ENCODE measurements at regions not wholly inside any gene's neighbourhood (a gene's known extent, or its start where the extent isn't known, plus 50 kb on each side); places are given as distances from the start of the nearest gene placed in this dataset.
A peak's percentile ranks its signal among the peaks of the same experiment; 100 is the strongest.
"Not testable (repeated sequence)": the region's sequence is repeated elsewhere in the genome, so short reads cannot be mapped to it uniquely, and the experiment has no call there.

- no peak for DNase-seq
- H3K4me1 ChIP-seq = peaks cover 3% of the 10 kb centered on the region
- no peak overlapping the region for H3K27ac ChIP-seq
- H3K4me3 ChIP-seq = no peak overlapping the region
- H3K9me3 ChIP-seq (replicated peaks) = no peaks in the 10 kb centered on the region
- H3K36me3 ChIP-seq = no peaks in the 10 kb centered on the region
- no peaks in the 10 kb centered on the region for H3K27me3 ChIP-seq
Measured at GRCh38 chrX:150257353-150258175, 105.6 kb upstream of the MAMLD1 start.

GRCh38 chrX:150258176-150258425 lies 105.0 kb upstream of the MAMLD1 start:
- Histone ChIP-seq H3K36me3 (no peaks in the 10 kb centered on the region), H3K9me3 (replicated peaks) (no peaks in the 10 kb centered on the region), H3K27me3 (no peaks in the 10 kb centered on the region), H3K4me1 (peaks cover 3% of the 10 kb centered on the region), H3K27ac (no peak overlapping the region), H3K4me3 (no peak overlapping the region)
- no peak for DNase-seq

DNA sequence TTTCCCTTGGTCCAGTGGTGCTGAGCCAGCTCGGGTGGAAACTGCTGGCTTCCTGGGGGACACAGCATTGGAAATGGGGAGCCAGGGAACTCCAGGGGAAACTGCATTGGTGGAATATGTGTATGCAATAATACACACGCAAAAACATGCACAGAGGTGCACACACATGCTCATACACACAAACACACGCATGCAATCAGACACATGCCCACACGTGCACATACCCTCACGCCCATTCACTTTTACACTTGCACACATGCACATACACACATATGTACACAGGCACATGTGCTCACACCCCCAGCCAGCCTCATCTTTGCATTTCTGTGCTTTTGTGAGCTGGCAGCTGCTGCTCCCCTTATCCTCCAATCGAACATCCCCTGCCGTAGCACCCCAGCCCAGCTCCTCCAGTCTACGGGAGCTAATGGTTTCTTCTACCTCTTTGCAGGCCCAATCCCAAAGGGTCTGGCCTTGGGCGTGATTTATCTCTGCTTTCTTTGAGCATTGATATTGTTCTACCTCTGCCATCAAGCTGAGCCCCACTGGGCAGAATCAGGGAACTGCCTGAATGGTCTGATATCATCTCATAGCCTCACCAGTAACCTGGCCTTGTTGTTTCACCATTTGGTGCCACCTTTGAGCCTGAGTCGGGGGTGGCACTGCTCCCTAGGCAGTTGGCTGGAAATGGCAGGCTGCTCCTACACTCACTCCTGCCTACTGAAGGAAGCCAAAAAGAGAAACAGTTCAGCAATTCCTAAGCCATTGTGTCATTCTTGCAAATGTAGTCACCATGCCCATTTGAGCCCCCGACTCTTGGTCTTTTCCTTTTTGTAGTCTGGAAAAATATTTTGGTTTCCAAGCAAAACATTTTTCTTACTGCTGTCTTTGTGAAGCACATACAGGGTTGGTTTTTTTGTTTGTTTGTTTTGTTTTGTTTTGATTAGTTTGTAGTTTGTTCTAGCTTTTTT lies 104.4 kb upstream of the MAMLD1 start:
- Histone ChIP-seq H3K27me3 (no peaks in the 10 kb centered on the region), H3K4me3 (no peak overlapping the region), H3K4me1 (peaks cover 3% of the 10 kb centered on the region), H3K27ac (no peak overlapping the region), H3K36me3 (no peaks in the 10 kb centered on the region), H3K9me3 (replicated peaks) (no peaks in the 10 kb centered on the region)
- no peak for DNase-seq

DNA sequence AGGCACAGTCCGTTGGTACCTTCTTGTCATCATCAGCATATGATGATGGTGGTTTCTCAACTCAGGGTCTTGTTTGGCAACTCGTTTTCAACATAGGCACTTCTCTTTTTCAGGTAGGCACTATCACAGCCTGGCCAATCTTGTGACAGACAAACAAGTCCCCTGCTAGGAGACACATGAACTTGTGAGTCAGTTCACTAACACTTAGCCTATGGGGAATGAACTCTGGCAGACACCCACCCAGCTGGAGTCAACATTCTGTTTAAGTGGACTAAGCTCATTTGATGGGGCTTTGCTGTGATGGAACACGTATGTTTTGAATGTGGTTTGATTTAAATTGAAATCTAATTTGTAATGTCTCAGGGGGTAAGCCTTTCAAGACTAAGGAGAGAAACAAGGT lies 100.7 kb upstream of the MAMLD1 start:
- H3K4me3 ChIP-seq = no peak overlapping the region

GRCh38 chrX:150268839-150269355 lies 94.2 kb upstream of the MAMLD1 start:
- Histone ChIP-seq H3K4me3 (no peak overlapping the region), H3K9me3 (replicated peaks) (no peaks in the 10 kb centered on the region), H3K4me1 (no peaks in the 10 kb centered on the region), H3K27me3 (no peaks in the 10 kb centered on the region), H3K36me3 (no peaks in the 10 kb centered on the region), H3K27ac (no peak overlapping the region)
- no peak for DNase-seq

More for the DNA sequence above, 100.7 kb upstream of the MAMLD1 start:
- no peaks in the 10 kb centered on the region for H3K27me3 ChIP-seq
- no peaks in the 10 kb centered on the region for H3K9me3 ChIP-seq (replicated peaks)
- no peak overlapping the region for H3K27ac ChIP-seq
- no peaks in the 10 kb centered on the region for H3K36me3 ChIP-seq
- DNase-seq = no peak
- no peaks in the 10 kb centered on the region; the same call in 1 of the 2 replicates for H3K4me1 ChIP-seq

DNA sequence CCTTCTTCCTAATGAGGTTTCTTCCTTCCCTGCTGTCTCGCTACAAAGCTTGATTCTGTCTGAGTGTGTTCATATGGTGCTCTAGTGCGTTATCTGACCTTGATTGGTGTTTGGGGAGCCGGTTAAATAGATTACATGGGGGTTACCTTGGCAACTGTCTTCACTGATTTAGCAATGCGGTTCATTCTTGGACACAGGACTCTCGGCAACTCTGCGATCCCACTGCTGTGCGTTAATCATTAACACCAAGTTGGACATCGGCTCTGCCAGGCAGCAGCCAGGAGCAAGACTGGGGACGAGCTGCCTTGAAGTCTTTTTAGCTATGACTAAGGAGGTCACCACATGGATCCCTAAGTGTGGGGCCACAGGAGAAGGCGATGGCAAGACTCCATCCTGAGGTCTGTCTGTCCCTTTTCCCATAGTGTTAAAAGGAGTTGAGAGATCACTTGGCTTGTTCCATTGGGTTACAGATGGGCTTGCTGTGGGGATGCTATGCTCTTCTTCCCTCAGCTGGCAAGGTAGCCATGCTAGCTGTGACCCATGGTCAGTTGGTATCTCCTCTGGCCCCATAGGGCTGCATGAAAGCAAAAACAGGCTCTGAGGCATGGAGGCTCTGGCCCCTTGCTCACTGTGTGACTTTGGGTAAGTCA lies 93.4 kb upstream of the MAMLD1 start:
- Histone ChIP-seq H3K4me1 (no peaks in the 10 kb centered on the region), H3K36me3 (no peaks in the 10 kb centered on the region), H3K27ac (no peak overlapping the region), H3K9me3 (replicated peaks) (no peaks in the 10 kb centered on the region), H3K4me3 (no peak overlapping the region), H3K27me3 (no peaks in the 10 kb centered on the region)
- no peak for DNase-seq

DNA sequence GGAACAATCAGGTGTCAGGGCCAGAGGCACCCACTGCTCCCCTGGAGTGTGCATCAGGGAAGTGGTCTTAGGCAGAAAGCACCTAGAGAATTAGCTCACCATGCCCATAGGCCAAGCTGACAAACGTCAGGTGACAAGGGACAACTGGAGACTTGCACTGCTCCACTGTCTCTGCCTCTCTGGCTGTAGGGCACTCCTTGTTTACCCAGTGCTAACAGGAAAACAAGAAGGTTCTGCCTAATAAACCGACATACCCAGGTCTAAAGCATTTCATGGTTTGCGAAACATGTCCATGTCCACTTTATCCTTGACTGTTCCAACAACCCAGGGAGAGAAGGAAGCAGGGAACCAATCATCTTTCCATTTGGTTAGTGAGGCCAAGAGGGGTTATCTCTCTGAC lies 92.5 kb upstream of the MAMLD1 start:
- Histone ChIP-seq H3K27me3 (no peaks in the 10 kb centered on the region), H3K36me3 (no peaks in the 10 kb centered on the region), H3K4me3 (no peak overlapping the region), H3K27ac (no peak overlapping the region), H3K4me1 (no peaks in the 10 kb centered on the region), H3K9me3 (replicated peaks) (no peaks in the 10 kb centered on the region)
- DNase-seq = no peak

DNA sequence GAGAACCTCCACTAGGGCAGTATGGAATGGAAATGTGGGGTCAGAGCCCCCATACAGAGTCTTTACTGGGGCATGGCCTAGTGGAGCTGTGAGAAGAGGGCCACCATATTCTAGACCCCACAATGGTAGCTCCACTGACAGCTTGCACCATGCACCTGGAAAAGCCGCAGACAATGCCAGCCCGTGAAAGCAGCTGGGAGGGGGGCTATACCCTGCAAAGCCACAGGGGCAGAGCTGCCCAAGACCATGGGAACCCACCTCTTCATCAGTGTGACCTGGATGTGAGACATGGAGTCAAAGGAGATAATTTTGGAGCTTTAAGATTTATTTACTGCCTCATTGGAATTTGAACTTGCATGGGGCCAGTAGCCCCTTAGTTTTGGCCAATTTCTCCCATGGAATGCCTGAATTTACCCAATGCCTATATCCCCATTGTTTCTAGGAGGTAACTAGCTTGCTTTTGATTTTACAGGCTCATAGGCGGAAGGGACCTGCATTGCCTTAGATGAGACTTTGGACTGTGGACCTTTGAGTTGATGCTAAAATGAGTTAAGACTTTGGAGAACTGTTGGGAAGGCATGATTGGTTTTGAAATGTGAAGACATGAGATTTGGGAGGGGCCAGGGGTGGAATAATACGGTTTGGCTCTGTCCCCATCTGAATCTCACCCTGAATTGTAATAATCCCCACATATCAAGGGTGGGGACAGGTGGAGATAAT lies 89.4 kb upstream of the MAMLD1 start:
- not testable (repeated sequence) for DNase-seq; H3K9me3 ChIP-seq (replicated peaks); H3K27ac ChIP-seq; H3K36me3 ChIP-seq; H3K4me1 ChIP-seq; H3K4me3 ChIP-seq; H3K27me3 ChIP-seq

- Histone ChIP-seq H3K27me3 (no peaks in the 10 kb centered on the region), H3K9me3 (replicated peaks) (no peaks in the 10 kb centered on the region), H3K27ac (no peak overlapping the region), H3K4me3 (no peak overlapping the region), H3K4me1 (no peaks in the 10 kb centered on the region), H3K36me3 (no peaks in the 10 kb centered on the region)
- DNase-seq = no peak
Measured at GRCh38 chrX:150282953-150283352, 80.2 kb upstream of the MAMLD1 start.

DNA sequence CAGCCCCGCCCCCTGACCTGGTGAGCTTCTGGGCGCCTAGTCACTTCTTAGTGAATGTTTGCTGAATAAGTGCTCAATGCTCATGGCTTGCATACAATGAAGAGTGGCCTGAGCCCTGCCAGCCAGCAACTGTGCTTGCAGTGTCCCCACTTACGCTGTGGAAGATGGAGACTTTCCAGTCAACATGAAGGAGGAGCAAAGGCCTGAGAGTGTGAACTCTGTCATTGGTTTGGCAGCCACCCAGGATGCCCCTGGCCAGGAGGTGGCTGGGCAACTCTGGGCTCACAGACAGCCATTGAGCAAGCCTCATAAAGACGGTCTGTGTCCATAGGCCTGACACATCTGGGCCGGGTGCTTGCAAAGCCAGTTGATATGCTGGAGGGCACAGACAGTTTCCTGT lies 72.1 kb upstream of the MAMLD1 start:
- Histone ChIP-seq H3K4me3 (no peak overlapping the region), H3K9me3 (replicated peaks) (no peaks in the 10 kb centered on the region), H3K27me3 (no peaks in the 10 kb centered on the region), H3K36me3 (no peaks in the 10 kb centered on the region), H3K27ac (no peak overlapping the region), H3K4me1 (no peaks in the 10 kb centered on the region)
- DNase-seq = peak in 1 of 2 experiments; percentile 1

- no peaks in the 10 kb centered on the region for H3K36me3 ChIP-seq
- DNase-seq = no peak
- no peaks in the 10 kb centered on the region for H3K9me3 ChIP-seq (replicated peaks)
- no peak overlapping the region for H3K27ac ChIP-seq
- no peaks in the 10 kb centered on the region for H3K27me3 ChIP-seq
- H3K4me1 ChIP-seq = no peaks in the 10 kb centered on the region
- H3K4me3 ChIP-seq = no peak overlapping the region
Measured at GRCh38 chrX:150293311-150294013, 69.7 kb upstream of the MAMLD1 start.

- Histone ChIP-seq H3K9me3 (replicated peaks) (no peaks in the 10 kb centered on the region), H3K27ac (no peak overlapping the region), H3K4me1 (no peaks in the 10 kb centered on the region), H3K27me3 (no peaks in the 10 kb centered on the region), H3K4me3 (no peak overlapping the region), H3K36me3 (no peaks in the 10 kb centered on the region)
- DNase-seq = no peak
Measured at GRCh38 chrX:150298841-150299551, 64.1 kb upstream of the MAMLD1 start.

- no peak for DNase-seq
- H3K27me3 ChIP-seq = no peaks in the 10 kb centered on the region
- no peaks in the 10 kb centered on the region for H3K36me3 ChIP-seq
- no peaks in the 10 kb centered on the region for H3K4me1 ChIP-seq
- no peak overlapping the region for H3K4me3 ChIP-seq
- no peaks in the 10 kb centered on the region for H3K9me3 ChIP-seq (replicated peaks)
- H3K27ac ChIP-seq = no peak overlapping the region
Measured at GRCh38 chrX:150299579-150299978, 63.5 kb upstream of the MAMLD1 start.
